IPS-11a (cell line): ENCODE measurements at regions not wholly inside any gene's neighbourhood (a gene's known extent, or its start where the extent isn't known, plus 50 kb on each side); places are given as distances from the start of the nearest gene placed in this dataset.

Experiments
- H3K4me3 ChIP-seq: one replicate; pipeline ENCODE4 v1.5.1; 2013; ENCODE audit warnings: low read depth, low read length, control low read depth

DNA sequence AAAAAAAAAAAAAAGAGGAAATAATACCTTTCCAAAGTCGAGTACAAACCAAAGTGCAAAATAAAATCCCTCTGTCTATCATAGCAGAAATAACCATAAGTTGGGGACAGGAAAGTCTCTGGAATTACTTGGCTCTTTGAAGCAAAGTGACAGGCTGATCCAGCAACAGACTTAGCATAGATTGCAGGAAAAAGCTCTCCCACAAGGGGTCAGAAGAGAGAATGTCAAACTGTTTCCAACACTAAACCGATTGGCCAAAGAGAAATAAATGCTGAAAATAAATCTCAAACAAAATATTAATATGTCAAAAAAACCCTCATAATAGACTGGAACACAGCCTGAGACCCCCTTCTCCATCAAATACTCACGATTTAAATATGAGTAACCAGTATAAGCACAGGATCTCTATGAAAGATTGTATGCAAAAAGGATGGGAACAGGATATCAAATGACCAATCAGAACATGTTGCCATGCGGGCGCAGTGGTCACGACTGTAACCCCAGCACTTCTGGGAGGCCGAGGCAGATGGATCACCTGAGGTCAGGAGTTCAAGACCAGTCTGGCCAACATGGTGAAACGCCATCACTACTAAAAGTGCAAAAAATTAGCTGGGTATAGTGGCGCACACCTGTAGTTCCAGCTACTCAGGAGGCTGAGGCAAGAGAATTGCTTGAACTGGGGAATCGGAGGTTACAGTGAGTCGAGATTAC lies 1000.7 kb upstream of the LRRN3 start:
- H3K4me3 ChIP-seq: no peak overlapping the region

DNA sequence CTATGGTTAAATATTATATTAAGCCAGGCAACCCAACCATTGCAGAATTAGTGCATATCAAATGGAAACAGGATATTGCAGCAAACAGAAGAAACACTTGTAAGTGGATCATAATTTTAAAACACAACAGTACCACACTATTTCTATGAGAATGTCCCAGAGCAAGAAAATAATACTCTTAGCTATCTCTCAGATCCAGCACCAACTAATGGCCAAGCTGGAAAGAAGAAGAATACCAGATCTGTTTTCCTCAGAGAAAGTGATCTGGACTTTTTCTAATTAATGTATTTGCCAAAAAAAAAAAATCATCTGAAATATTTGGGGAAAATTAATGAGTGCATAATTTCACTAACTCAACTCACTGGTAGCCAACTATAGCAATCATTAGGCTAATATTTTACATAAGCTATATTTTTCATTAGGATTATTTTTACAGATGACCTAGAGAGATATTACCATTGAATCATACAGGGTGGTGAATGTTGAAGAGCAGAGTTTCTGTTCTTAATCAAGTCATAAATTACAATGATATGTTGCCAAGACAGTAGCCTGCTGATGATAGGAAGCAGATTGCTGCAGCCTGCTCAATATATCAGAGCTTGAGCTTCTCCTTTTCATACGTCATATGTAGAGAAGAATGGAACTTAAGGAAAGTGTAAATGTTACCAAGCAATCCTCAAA lies 995.4 kb upstream of the LRRN3 start:
- H3K4me3 ChIP-seq: no peak overlapping the region

DNA sequence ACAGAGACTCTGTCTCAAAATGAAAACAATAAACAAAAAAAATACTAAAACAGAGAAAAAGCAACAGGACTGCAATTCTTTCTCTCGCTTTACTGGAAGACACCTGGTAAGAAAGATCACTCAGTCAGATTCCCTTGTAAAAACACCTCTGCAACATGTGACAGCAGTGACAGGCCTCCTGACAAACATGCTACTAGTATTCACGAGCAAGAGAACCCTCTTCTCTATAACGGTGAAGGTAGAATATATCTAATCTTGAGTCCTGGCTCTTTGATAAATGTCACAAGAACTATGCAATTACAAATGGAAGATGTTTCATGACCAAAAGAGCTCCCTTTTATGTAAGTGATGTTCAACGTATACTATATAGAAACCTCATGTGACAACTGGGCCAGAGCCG lies 986.7 kb upstream of the LRRN3 start:
- no peak overlapping the region for H3K4me3 ChIP-seq

GRCh38 chr7:110105307-110105706 lies 985.6 kb upstream of the LRRN3 start:
- no peak overlapping the region for H3K4me3 ChIP-seq

- no peak overlapping the region for H3K4me3 ChIP-seq
These were observed 985.1 kb upstream of the LRRN3 start for GRCh38 chr7:110105840-110106239.

GRCh38 chr7:110119883-110120581 lies 970.9 kb upstream of the LRRN3 start:
- H3K4me3 ChIP-seq: no peak overlapping the region

DNA sequence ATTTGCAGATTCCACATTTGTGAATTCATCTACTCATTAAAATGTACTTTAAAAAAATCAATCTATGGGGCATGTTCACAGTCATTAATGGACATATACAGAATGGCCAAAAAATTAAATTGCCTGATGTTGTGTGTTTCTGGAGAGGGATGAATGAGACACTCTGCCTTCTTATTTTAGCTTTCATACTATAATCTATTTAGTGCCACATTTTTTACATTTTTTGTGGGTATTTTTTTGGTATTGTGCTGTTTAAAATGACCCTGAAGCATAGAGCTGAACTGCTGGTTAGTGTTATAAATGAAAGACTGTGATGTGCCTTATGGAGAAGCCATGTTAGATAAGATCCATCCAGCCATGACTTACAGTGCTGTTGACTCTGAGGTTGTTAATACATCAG lies 961.8 kb upstream of the LRRN3 start:
- no peak overlapping the region for H3K4me3 ChIP-seq

GRCh38 chr7:110130669-110131068 lies 960.3 kb upstream of the LRRN3 start:
- no peak overlapping the region for H3K4me3 ChIP-seq

DNA sequence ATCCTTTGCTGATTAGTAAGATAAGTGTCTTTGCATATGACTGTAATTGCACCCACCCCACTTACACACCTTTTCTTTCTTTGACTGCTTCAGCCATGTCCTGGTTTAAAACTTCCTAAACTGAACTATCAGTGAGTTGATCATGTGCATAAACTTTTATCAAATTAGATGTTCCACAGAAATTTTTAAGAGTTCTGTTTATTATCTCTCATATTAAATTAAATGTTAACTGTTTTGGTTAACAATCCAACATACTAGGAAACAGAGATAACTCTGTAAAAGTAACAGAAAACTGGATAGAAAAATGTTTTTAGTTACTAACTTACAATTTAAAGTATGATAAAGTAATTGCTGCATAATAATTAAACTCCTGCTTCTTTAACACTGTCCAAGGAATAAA lies 959.6 kb upstream of the LRRN3 start:
- H3K4me3 ChIP-seq: no peak overlapping the region

GRCh38 chr7:110139056-110139455 lies 951.9 kb upstream of the LRRN3 start:
- H3K4me3 ChIP-seq: no peak overlapping the region

- H3K4me3 ChIP-seq: no peak overlapping the region
These were observed 947.9 kb upstream of the LRRN3 start for GRCh38 chr7:110142939-110143526.

DNA sequence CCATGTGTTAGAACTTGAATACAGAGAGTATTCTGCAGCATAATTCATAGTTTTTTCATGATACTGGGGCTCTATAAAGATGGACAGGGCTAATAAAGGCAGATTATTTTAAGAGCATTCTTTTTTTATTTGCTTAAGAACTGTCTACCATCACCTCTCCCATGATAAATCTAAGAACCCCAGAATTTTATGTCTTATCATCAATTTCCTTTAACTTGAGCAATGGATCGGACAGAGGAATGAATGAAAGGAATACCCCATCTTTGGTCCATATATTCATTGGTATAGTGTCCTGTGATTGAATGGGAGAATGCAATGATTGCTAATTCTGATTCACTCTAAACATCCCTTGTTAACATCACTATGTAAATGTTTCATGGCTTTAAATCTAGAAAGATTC lies 946.3 kb upstream of the LRRN3 start:
- H3K4me3 ChIP-seq: no peak overlapping the region

DNA sequence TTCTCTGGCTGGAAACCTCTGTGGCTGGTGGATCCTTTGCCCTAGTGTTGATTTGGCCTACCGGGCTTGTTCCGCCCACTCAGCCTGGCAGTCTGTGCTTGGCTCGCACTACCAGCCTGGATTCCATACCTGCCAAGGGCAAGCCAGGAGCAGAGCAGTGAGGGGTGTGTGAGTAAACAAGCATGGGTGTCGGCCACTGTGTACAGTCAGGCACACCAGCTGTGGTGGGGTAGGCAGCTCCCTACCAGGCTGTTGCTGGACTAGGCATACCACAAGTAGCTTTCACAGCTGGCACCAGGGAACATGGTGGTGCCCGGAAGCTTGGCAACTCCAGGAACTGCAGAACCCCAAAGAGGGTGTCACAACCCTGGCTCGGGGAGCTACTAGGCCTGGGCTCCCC lies 942.9 kb upstream of the LRRN3 start:
- no peak overlapping the region for H3K4me3 ChIP-seq

GRCh38 chr7:110153222-110153621 lies 937.7 kb upstream of the LRRN3 start:
- no peak overlapping the region for H3K4me3 ChIP-seq

- H3K4me3 ChIP-seq: no peak overlapping the region
These were observed 934.4 kb upstream of the LRRN3 start for GRCh38 chr7:110156511-110156910.

- no peak overlapping the region for H3K4me3 ChIP-seq
These were observed 933.1 kb upstream of the LRRN3 start for GRCh38 chr7:110157631-110158362.

GRCh38 chr7:110168010-110168409 lies 922.9 kb upstream of the LRRN3 start:
- no peak overlapping the region for H3K4me3 ChIP-seq

GRCh38 chr7:110170841-110171240 lies 920.1 kb upstream of the LRRN3 start:
- H3K4me3 ChIP-seq: no peak overlapping the region

GRCh38 chr7:110177463-110177862 lies 913.5 kb upstream of the LRRN3 start:
- H3K4me3 ChIP-seq: no peak overlapping the region

- no peak overlapping the region for H3K4me3 ChIP-seq
These were observed 911.9 kb upstream of the LRRN3 start for GRCh38 chr7:110179037-110179436.

GRCh38 chr7:110181768-110182167 lies 909.2 kb upstream of the LRRN3 start:
- no peak overlapping the region for H3K4me3 ChIP-seq
